Endothelial cell of umbilical vein (primary cell): ENCODE measurements at regions not wholly inside any gene's neighbourhood (a gene's known extent, or its start where the extent isn't known, plus 50 kb on each side); places are given as distances from the start of the nearest gene placed in this dataset.

Experiments
- BruUV-seq: library from RNA; stranded (reverse); fragments of 400-500 nt; replicated peaks from 2 replicates; lab custom pipeline; 2021; lab: Mats Ljungman, UMichigan
- CTCF ChIA-PET: fragments of 300-600, 350-600 bp; sonication (Branson Sonifier 250); formaldehyde crosslinking; loops from one replicate; lab custom pipeline; 2021; ENCODE audit warnings: antibody characterized with exemption, inconsistent platforms; lab: Charles Lee
- POLR2A ChIA-PET: fragments of 300-600, 350-600 bp; sonication (Branson Sonifier 250); formaldehyde crosslinking; loops from one replicate; lab custom pipeline; 2021; ENCODE audit warnings: antibody characterized with exemption, inconsistent platforms; lab: Charles Lee
- DNase-seq: peaks from one replicate; pipeline ENCODE4 v3.0.0-alpha.2; 2011; ENCODE audit warnings: low read depth, low spot score
- FAIRE-seq: peaks from 2 replicates; lab custom pipeline; 2011; peaks lifted over from hg19 to GRCh38; lab: Jason Lieb, UNC
- H2AFZ ChIP-seq: 2 replicates; pipeline ENCODE4 v1.6.0; 2012; ENCODE audit warnings: low read depth, low read length, control low read depth, inconsistent platforms
- H3K27ac ChIP-seq: 2 replicates; pipeline ENCODE4 v1.5.1; 2011; ENCODE audit warnings: low read depth, mild to moderate bottlenecking, control low read depth, low read length, moderate library complexity; ENCODE audit not compliant: insufficient read depth
- H3K27me3 ChIP-seq, 2 experiments: 2 replicates each; pipeline versions ENCODE4 v1.6.0 to v1.6.1; 2011; ENCODE audit warnings: low read length in 2 of 2, mixed read lengths in 1 of 2; ENCODE audit not compliant: control insufficient read depth in 2 of 2, insufficient read depth in 2 of 2
- H3K36me3 ChIP-seq, 2 experiments: 2 replicates in 1 of 2; 3 replicates in 1 of 2; pipeline ENCODE4 v1.5.1; 2011; ENCODE audit warnings: low read length in 2 of 2, mild to moderate bottlenecking in 1 of 2, moderate library complexity in 1 of 2; ENCODE audit not compliant: control insufficient read depth in 2 of 2, insufficient read depth in 2 of 2; ENCODE audit errors: extremely low read depth in 1 of 2
- H3K4me1 ChIP-seq: 3 replicates; pipeline ENCODE4 v1.5.1; 2011; ENCODE audit warnings: mild to moderate bottlenecking, low read length; ENCODE audit not compliant: control insufficient read depth, insufficient read depth; ENCODE audit errors: extremely low read depth
- H3K4me2 ChIP-seq: 2 replicates; pipeline ENCODE4 v1.6.1; 2011; ENCODE audit warnings: low read length, control low read depth, mixed read lengths; ENCODE audit not compliant: insufficient read depth
- H3K4me3 ChIP-seq, 3 experiments: fragments of 200-600 bp in 1 of 3; sonication (generic), shearing (Covaris generic) in 1 of 3; replicated peaks in 1 of 3; 2 replicates each; pipeline ENCODE4 v1.5.1; 2011 to 2016; ENCODE audit warnings: control low read depth in 3 of 3, low read length in 3 of 3, mild to moderate bottlenecking in 2 of 3, inconsistent platforms in 1 of 3, low read depth in 1 of 3, moderate library complexity in 1 of 3; ENCODE audit not compliant: insufficient read depth in 1 of 3
- H3K79me2 ChIP-seq: 2 replicates; pipeline ENCODE4 v1.6.0; 2012; ENCODE audit warnings: low read length, inconsistent platforms; ENCODE audit not compliant: control insufficient read depth, insufficient read depth
- H3K9ac ChIP-seq: replicated peaks from 2 replicates; pipeline ENCODE3; 2011; ENCODE audit warnings: low read length, control low read depth; ENCODE audit not compliant: insufficient read depth; ENCODE audit errors: extremely low read depth
- H3K9me1 ChIP-seq: replicated peaks from 3 replicates; pipeline ENCODE4 v1.6.0; 2011; ENCODE audit warnings: mild to moderate bottlenecking, low read length; ENCODE audit not compliant: control insufficient read depth, insufficient read depth; ENCODE audit errors: extremely low read depth
- H3K9me3 ChIP-seq: replicated peaks from 2 replicates; pipeline ENCODE4 v1.5.1; 2012; ENCODE audit warnings: low read length, inconsistent platforms; ENCODE audit not compliant: control insufficient read depth, insufficient read depth
- H4K20me1 ChIP-seq: replicated peaks from 2 replicates; pipeline ENCODE3; 2011; ENCODE audit warnings: mild to moderate bottlenecking, low read length; ENCODE audit not compliant: control insufficient read depth, insufficient read depth; ENCODE audit errors: extremely low read depth
- CTCF ChIP-seq, 2 donors: IDR thresholded peaks; 1 replicate in 1 of 2; 2 replicates in 1 of 2; pipeline ENCODE4 v1.5.1; 2011; ENCODE audit warnings: low read length in 2 of 2, mild to moderate bottlenecking in 2 of 2, moderate library complexity in 2 of 2, control low read depth in 1 of 2, inconsistent platforms in 1 of 2, low read depth in 1 of 2; ENCODE audit not compliant: insufficient read depth in 1 of 2; ENCODE audit errors: extremely low read depth in 1 of 2
- EZH2 ChIP-seq: IDR thresholded peaks from 2 replicates; pipeline ENCODE4 v1.6.1; 2012; ENCODE audit warnings: borderline replicate concordance, low read depth, mild to moderate bottlenecking, moderate library complexity, low read length, inconsistent platforms; ENCODE audit not compliant: severe bottlenecking
- FOS ChIP-seq: IDR thresholded peaks from 2 replicates; pipeline ENCODE4 v1.6.1; 2011; ENCODE audit warnings: mild to moderate bottlenecking, low read length, moderate library complexity, borderline replicate concordance; ENCODE audit not compliant: insufficient read depth
- GATA2 ChIP-seq: IDR thresholded peaks from 2 replicates; pipeline ENCODE4 v1.7.0; 2011; ENCODE audit warnings: low read depth, mild to moderate bottlenecking, moderate library complexity, mixed read lengths, low read length; ENCODE audit not compliant: insufficient read length, insufficient read depth
- MAX ChIP-seq: IDR thresholded peaks from 2 replicates; pipeline ENCODE4 v1.6.1; 2011; ENCODE audit not compliant: insufficient read depth, insufficient read length
- MYC ChIP-seq: IDR thresholded peaks from one replicate; pipeline ENCODE4 v1.6.1; 2011; ENCODE audit warnings: mild to moderate bottlenecking, low read depth, low read length
- POLR2AphosphoS5 ChIP-seq: IDR thresholded peaks from 2 replicates; pipeline ENCODE4 v1.6.1; 2012; ENCODE audit warnings: low read depth, mild to moderate bottlenecking, control low read depth, low read length, moderate library complexity; ENCODE audit not compliant: insufficient read depth
- dilution Hi-C: fragments of 300-500 bp; cut with MboI; formaldehyde crosslinking; loops from one replicate; pipeline ENCODE4 v1.15.0; 2019; ENCODE audit warnings: low sequenced_read_pairs; ENCODE audit not compliant: extremely low pct_ligation_motif_present
- intact Hi-C: fragments of 100-400 bp; cut with micrococcal nuclease; formaldehyde crosslinking; loops from one replicate; pipeline ENCODE4 v1.10.0; 2022

- Histone ChIP-seq H3K9ac (no peak overlapping the region), H3K4me2 (no peak overlapping the region), H3K4me1 (no peaks in the 10 kb centered on the region), H3K36me3 (no peaks in the 10 kb centered on the region), H2AFZ (no peak overlapping the region), H3K79me2 (no peaks in the 10 kb centered on the region), H3K27me3 (peaks cover 0 to 2% of the 10 kb centered on the region in 2 experiments), H3K4me3 (no peak overlapping the region), H3K9me1 (no peaks in the 10 kb centered on the region), H3K27ac (no peak overlapping the region), H4K20me1 (no peaks in the 10 kb centered on the region), H3K9me3 (no peaks in the 10 kb centered on the region)
- ChIA-PET CTCF (interaction anchor here (0.7 to 2.3 kb wide), 2 partner anchors 14 to 197 kb away, joined by 3 to 9 read pairs; no protein-coding TSS in a partner anchor), POLR2A (no interaction called here)
- no peak for TF ChIP-seq EZH2
- no peak for TF ChIP-seq MAX
- BruUV-seq = no TSS peak
- intact Hi-C loops = no loop called here
- no peak for DNase-seq
- FAIRE-seq = no peak
- dilution Hi-C loops = no loop called here
Observed at GRCh38 chr3:168497183-168497582, 401.5 kb upstream of the GOLIM4 start.

- no TSS peak for BruUV-seq
Observed at GRCh38 chr3:168495932-168496331, 400.2 kb upstream of the GOLIM4 start.

More at GRCh38 chr3:168495932-168496331, 400.2 kb upstream of the GOLIM4 start:
- POLR2A ChIA-PET = no interaction called here
- H4K20me1 ChIP-seq = no peaks in the 10 kb centered on the region
- no peak overlapping the region for H2AFZ ChIP-seq
- H3K9ac ChIP-seq = no peak overlapping the region
- dilution Hi-C loops (no loop called here), intact Hi-C loops (no loop called here)
- peaks cover 0 to 2% of the 10 kb centered on the region in 2 experiments for H3K27me3 ChIP-seq
- H3K4me1 ChIP-seq = no peaks in the 10 kb centered on the region
- H3K79me2 ChIP-seq = no peaks in the 10 kb centered on the region
- no peak overlapping the region for H3K4me2 ChIP-seq
- CTCF ChIA-PET = interaction anchor here (1.2 kb wide), 1 partner anchor 15 kb away, joined by 3 read pairs; no protein-coding TSS in a partner anchor
- H3K9me3 ChIP-seq = no peaks in the 10 kb centered on the region
- DNase-seq (no peak), FAIRE-seq (no peak)
- no peak overlapping the region for H3K27ac ChIP-seq
- H3K4me3 ChIP-seq = no peak overlapping the region
- TF ChIP-seq CTCF (IDR thresholded peaks at IDR 0.05; ENCODE audit: extremely low read depth in 1 of 2, insufficient read depth in 1 of 2, low read depth in 1 of 2, low read length in 2 of 2) (no peak), FOS (no peak), EZH2 (no peak), GATA2 (no peak), MYC (no peak), POLR2AphosphoS5 (no peak), MAX (no peak)
- H3K36me3 ChIP-seq = no peaks in the 10 kb centered on the region
- no peaks in the 10 kb centered on the region for H3K9me1 ChIP-seq
